GDM1 (cell line): ENCODE measurements at regions not wholly inside any gene's neighbourhood (a gene's known extent, or its start where the extent isn't known, plus 50 kb on each side); places are given as distances from the start of the nearest gene placed in this dataset.
"Not testable (repeated sequence)": the region's sequence is repeated elsewhere in the genome, so short reads cannot be mapped to it uniquely, and the experiment has no call there.

Experiments
- DNase-seq: peaks from one replicate; lab custom pipeline; 2025; lab: John Stamatoyannopoulos, UW

DNA sequence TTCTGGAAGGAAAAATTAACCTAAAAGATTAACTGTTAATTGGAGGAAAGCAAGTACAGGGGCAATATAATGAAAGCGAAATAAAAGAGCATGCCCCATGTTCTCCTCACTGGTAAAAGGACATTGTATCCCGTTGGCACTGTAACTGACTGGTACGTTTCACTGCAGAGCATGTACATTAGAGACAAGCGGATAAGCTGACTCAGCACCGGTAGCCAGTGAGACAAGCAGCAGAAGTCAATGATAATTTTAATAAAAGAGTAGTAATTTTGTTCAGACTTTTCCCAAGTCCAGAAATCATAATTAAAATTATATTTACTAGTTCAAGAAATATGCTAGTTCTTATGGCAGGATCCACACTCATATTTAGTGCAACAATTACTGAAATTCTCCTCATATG lies 161.5 kb upstream of the VWC2 start:
- no peak for DNase-seq

- no peak for DNase-seq
Observed at GRCh38 chr7:49613759-49614158, 159.7 kb upstream of the VWC2 start.

GRCh38 chr7:49614974-49615373 lies 158.5 kb upstream of the VWC2 start:
- DNase-seq: not testable (repeated sequence)

- no peak for DNase-seq
Observed at GRCh38 chr7:49618028-49618427, 155.4 kb upstream of the VWC2 start.

GRCh38 chr7:49623943-49624342 lies 149.5 kb upstream of the VWC2 start:
- DNase-seq: no peak

GRCh38 chr7:49624611-49625010 lies 148.8 kb upstream of the VWC2 start:
- DNase-seq: no peak

DNA sequence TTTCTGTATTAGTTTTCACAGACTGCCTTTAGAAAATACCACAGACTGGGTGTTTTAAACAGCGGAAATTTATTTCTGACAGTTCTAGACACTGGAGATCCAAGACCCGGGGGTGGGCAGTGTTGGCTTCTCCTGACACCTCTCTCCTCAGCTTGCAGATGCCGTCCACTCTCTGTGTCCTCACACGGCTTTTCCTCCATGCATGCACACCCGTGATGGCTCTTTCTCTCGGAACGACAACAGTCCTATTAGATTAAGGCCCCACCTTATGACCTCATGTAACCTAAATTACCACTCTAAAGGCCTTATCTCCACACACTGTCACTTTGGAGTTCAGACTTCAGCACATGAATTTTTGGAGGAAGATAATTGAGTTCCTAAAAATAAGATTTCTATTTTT lies 142.9 kb upstream of the VWC2 start:
- DNase-seq: no peak

DNA sequence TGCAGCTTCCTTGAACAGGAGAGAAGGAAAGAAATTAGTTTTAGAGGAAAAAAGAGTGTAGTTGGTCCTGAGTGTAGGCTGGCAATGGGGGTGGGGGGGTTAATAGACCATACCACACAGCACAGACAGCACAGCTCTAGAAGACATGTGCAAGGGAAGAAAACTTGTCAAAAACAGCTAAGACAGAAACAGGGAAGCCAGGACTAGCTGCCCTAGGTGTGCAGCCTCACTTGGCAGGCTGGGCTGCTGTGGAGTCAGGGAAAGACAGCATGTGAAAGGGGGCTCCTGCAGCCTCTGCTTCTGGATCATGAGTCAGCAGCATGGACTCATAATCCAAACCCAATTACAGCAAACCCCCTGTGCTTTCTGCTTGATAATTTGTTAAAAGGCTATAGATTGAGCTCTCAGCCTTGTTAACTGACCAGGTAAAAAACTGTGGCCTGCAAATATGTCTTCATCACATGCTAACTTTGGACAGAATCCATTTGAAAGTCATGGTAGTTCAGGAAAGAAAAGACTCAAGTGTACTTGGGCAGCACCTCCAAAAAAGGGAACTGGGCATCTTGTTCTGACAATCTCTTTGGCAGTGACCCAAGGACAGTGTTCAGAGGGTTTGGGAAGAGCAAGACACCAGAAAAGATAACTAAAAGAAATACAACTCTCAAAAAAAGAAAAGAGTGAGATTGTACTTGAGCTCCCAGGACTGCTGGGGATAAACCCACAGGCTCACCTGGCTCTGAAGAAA lies 142.2 kb upstream of the VWC2 start:
- no peak for DNase-seq

- no peak for DNase-seq
Observed at GRCh38 chr7:49631960-49632359, 141.5 kb upstream of the VWC2 start.

- no peak for DNase-seq
Observed at GRCh38 chr7:49635800-49636199, 137.6 kb upstream of the VWC2 start.

GRCh38 chr7:49636400-49636799 lies 137.0 kb upstream of the VWC2 start:
- no peak for DNase-seq

- no peak for DNase-seq
Observed at GRCh38 chr7:49638166-49638565, 135.3 kb upstream of the VWC2 start.

DNA sequence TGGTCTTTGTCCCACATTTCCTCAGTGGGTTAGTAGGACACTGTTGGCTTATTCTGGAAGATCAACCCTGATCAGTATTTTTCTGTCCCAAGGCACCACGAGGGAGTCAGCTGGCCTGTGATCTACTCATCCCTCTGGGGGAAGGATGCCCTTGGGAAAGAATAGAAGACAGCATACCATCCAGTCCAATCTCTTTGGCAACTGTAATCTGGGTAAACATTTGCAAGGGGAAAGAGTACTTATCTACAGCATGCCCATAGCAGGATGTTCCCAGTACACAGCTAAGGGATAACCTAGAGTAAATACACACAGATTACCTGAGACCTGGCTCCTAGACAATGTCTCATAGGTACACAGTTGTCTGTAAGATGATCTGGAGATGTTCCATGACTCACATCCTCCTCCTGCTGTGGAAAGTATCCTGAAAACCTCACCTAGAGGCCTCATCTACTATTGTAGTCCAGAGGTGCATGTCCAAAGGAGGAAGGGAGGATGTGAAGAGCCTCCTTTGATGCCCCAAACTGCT lies 134.3 kb upstream of the VWC2 start:
- no peak for DNase-seq

GRCh38 chr7:49639808-49640207 lies 133.6 kb upstream of the VWC2 start:
- no peak for DNase-seq

- DNase-seq: no peak
Observed at GRCh38 chr7:49643321-49643720, 130.1 kb upstream of the VWC2 start.

GRCh38 chr7:49643736-49644135 lies 129.7 kb upstream of the VWC2 start:
- DNase-seq: no peak

DNA sequence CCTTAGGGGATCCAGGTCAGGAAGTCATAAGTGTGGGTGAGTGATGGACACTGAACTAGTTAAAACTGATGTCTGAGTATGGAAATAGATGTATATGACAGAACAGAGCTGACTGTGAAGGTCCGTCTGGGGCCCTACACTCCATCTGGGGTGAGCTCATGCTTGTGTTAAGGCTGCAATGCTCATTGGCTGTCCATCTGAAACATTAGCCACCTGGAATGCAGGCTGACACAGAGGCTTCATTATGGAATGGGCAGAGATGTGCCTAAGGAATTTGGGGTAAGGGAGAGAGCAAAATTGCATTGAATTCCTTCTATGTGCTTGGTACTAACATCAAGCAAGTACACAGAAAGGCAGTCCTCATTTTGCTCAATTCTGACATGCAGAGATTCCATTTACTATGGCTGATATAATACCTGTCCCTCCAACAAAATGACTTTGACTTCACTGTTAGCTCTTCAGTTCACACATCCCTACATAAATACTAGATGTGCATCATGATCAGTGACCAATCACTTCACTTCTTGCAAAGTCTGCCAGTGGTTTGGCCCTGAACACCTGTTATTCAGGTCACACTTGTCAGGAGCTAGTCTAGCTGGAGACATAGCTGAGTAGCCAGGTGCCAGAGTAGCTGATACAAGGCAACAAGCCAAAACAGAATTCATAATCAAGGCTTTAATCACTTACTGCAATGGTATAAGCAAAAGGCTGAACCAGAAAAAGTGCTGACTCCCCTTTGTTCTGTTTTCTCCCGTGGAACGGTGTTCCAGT lies 128.9 kb upstream of the VWC2 start:
- DNase-seq: no peak

DNA sequence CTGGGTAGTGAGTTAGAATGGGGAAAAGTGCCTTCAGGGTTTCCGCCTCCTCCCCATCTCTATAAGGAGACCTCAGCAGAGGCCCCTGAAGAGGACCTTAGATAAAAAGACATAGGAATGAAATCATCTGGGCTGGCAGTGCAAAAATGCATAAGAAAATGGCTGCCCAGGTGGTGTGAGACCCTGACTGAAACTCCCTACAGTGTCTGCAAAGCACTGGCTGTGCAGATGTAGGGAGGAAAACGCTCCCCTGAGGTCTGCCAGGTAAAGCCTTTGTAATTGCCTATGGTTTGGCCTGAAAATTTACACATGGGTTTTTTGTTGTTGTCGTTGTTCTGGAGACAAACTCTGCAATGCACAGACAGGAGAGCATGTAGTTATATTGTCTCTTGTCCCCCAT lies 128.1 kb upstream of the VWC2 start:
- DNase-seq: no peak

GRCh38 chr7:49660170-49660783 lies 113.2 kb upstream of the VWC2 start:
- no peak for DNase-seq

GRCh38 chr7:49660976-49661375 lies 112.5 kb upstream of the VWC2 start:
- DNase-seq: no peak

DNA sequence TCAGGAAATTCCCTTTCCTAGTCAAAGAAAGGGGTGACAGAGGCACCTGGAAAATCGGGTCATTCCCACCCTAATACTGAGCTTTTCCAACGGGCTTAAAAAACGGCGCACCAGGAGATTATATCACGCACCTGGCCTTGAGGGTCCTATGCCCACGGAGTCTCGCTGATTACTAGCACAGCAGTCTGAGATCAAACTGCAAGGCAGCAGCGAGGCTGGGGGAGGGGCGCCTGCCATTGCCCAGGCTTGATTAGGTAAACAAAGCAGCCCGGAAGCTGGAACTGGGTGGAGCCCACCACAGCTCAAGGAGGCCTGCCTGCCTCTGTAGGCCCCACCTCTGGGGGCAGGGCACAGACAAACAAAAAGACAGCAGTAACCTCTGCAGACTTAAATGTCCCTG lies 107.5 kb upstream of the VWC2 start:
- DNase-seq: not testable (repeated sequence)

DNA sequence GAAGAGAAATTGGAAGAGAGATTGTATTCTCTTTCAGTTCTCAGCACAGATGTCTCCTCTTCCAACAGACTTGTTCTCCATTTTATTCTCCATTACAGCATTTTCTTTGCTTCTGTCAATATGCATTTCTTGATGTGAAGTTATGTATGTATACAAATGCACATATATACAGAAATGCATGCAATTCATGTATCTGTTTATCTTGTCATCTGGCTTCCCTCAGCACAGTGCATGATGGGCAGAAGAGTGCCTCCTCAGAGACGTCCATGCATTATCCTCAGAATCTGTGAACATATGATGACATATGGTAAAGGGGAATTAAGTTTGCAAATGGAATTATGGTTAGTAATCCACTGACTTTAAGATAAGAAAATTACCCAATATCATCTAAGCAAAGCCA lies 106.7 kb upstream of the VWC2 start:
- DNase-seq: no peak

GRCh38 chr7:49669285-49669684 lies 104.2 kb upstream of the VWC2 start:
- no peak for DNase-seq
